LNCaP clone FGC (cell line): ENCODE measurements at regions not wholly inside any gene's neighbourhood (a gene's known extent, or its start where the extent isn't known, plus 50 kb on each side); places are given as distances from the start of the nearest gene placed in this dataset.

Experiments used
- DNase-seq: peaks from one replicate; pipeline ENCODE4 v3.0.0-alpha.2; 2011; ENCODE audit warnings: low read depth
- H3K4me3 ChIP-seq: 2 replicates; pipeline ENCODE4 v1.5.1; 2011; ENCODE audit warnings: mild to moderate bottlenecking, low read depth, low read length, control low read depth
- CTCF ChIP-seq: IDR thresholded peaks from 2 replicates; pipeline ENCODE4 v1.5.1; 2012; ENCODE audit warnings: mild to moderate bottlenecking; ENCODE audit not compliant: control insufficient read depth, insufficient read depth; ENCODE audit errors: extremely low read depth

- no peak for TF ChIP-seq CTCF
- no peak overlapping the region for H3K4me3 ChIP-seq
- no peak for DNase-seq
Observed at GRCh38 chr16:55390630-55391237, 66.7 kb downstream of the IRX6 start.

GRCh38 chr16:55391760-55392375 is 67.9 kb downstream of the IRX6 start:
- TF ChIP-seq CTCF, result no peak
- H3K4me3 ChIP-seq, result no peak overlapping the region
- DNase-seq, result no peak

GRCh38 chr16:55392701-55393100 is 68.7 kb downstream of the IRX6 start:
- DNase-seq, result no peak

GRCh38 chr16:55393991-55394390 is 70.0 kb downstream of the IRX6 start:
- no peak for TF ChIP-seq CTCF
- no peak overlapping the region for H3K4me3 ChIP-seq
- DNase-seq, result no peak

More at GRCh38 chr16:55392701-55393100, 68.7 kb downstream of the IRX6 start:
- TF ChIP-seq CTCF, result no peak
- no peak overlapping the region for H3K4me3 ChIP-seq

GRCh38 chr16:55398762-55399161 is 74.8 kb downstream of the IRX6 start:
- no peak for DNase-seq
- no peak overlapping the region for H3K4me3 ChIP-seq
- no peak for TF ChIP-seq CTCF

GRCh38 chr16:55399911-55400310 is 75.9 kb downstream of the IRX6 start:
- no peak overlapping the region for H3K4me3 ChIP-seq
- no peak for DNase-seq
- TF ChIP-seq CTCF, result no peak

- DNase-seq, result no peak
- H3K4me3 ChIP-seq, result no peak overlapping the region
- no peak for TF ChIP-seq CTCF
Observed at GRCh38 chr16:55401046-55401445, 77.0 kb downstream of the IRX6 start.
